ENCODE measurements at regions not wholly inside any gene's neighbourhood (a gene's known extent, or its start where the extent isn't known, plus 50 kb on each side); places are given as distances from the start of the nearest gene placed in this dataset.

DNA sequence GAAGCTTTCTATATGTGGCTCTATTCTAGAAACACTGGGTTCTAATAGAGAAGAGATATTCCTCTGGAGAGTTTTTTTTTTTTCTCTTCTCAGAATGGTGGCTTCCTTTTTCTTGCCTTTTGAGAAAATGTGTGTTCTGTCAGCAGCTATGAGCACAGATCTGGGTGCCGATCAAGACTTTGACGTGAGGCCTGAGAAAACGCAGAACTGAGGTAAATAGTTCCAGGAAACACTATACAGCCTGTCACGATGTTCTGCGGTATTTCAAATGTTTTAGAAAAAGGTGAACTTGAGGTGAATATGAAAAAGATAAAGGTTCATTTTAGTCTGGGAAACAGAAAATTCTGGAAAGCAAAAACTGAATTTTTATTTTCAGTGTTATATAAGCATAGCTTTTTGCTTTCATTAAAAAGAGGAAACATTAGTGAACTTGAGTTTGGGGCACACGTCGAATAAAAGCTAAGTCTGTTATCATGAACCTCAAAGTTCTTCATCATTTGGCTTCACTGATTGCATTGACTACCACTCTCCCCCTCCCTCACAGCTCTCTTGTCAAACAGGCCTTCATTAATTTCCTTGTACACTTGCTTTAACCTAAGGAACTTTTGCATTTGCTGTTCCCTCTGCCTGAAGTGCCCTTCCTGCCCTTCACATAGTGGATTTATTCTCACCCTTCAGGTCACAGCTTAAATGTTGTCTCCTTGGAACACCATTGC lies 265.1 kb downstream of the NFKBIZ start:
- TF ChIP-seq GABPA (IDR thresholded peaks at IDR 0.05; ENCODE audit: low read depth) (no peak), SPI1 (IDR thresholded peaks at IDR 0.05; ENCODE audit: borderline replicate concordance, low read depth) (no peak)
- TF ChIP-seq, protein P1, sequence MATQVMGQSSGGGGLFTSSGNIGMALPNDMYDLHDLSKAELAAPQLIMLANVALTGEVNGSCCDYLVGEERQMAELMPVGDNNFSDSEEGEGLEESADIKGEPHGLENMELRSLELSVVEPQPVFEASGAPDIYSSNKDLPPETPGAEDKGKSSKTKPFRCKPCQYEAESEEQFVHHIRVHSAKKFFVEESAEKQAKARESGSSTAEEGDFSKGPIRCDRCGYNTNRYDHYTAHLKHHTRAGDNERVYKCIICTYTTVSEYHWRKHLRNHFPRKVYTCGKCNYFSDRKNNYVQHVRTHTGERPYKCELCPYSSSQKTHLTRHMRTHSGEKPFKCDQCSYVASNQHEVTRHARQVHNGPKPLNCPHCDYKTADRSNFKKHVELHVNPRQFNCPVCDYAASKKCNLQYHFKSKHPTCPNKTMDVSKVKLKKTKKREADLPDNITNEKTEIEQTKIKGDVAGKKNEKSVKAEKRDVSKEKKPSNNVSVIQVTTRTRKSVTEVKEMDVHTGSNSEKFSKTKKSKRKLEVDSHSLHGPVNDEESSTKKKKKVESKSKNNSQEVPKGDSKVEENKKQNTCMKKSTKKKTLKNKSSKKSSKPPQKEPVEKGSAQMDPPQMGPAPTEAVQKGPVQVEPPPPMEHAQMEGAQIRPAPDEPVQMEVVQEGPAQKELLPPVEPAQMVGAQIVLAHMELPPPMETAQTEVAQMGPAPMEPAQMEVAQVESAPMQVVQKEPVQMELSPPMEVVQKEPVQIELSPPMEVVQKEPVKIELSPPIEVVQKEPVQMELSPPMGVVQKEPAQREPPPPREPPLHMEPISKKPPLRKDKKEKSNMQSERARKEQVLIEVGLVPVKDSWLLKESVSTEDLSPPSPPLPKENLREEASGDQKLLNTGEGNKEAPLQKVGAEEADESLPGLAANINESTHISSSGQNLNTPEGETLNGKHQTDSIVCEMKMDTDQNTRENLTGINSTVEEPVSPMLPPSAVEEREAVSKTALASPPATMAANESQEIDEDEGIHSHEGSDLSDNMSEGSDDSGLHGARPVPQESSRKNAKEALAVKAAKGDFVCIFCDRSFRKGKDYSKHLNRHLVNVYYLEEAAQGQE (IDR thresholded peaks at IDR 0.05; ENCODE audit: insufficient replicate concordance, low read depth): no peak

All from HL-60 (cell line).